ENCODE measurements at regions not wholly inside any gene's neighbourhood (a gene's known extent, or its start where the extent isn't known, plus 50 kb on each side); places are given as distances from the start of the nearest gene placed in this dataset.

GRCh38 chr20:48266571-48266970 is 481.3 kb upstream of the SULF2 start:
- ATAC-seq, result no peak
- H3K27me3 Mint-ChIP-seq, result no peaks in the 10 kb centered on the region
- no peaks in the 10 kb centered on the region for H3K4me1 Mint-ChIP-seq
- H3K27ac Mint-ChIP-seq, result no peak overlapping the region
- H3K9me3 Mint-ChIP-seq, result no peaks in the 10 kb centered on the region
- no peak for DNase-seq
- no peaks in the 10 kb centered on the region for H3K36me3 Mint-ChIP-seq (ENCODE audit: low read depth)
- H3K4me3 Mint-ChIP-seq, result no peak overlapping the region

DNA sequence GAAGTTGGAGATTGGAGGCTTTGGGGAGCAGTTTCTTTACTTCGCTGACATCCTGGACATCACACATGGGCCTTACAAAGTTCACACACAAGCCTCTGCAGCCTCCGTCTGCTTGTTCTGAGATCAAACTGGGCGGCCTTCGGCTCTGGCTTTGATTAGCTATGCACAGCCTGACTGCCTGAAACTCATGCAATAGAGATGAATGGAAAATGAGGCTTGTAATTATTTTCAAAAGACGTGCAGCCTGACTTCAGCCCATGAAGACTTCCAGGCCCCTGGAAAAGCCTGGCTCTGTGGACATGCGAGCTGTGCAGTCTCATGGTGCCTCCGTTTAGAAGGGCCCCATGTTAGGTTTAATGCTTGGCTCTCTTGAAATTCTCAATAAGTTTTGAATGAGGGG is 480.5 kb upstream of the SULF2 start:
- no peak overlapping the region for H3K27ac Mint-ChIP-seq
- H3K36me3 Mint-ChIP-seq (ENCODE audit: low read depth), result no peaks in the 10 kb centered on the region
- no peaks in the 10 kb centered on the region for H3K27me3 Mint-ChIP-seq

GRCh38 chr20:48262955-48263354 is 477.7 kb upstream of the SULF2 start:
- ATAC-seq (no peak), DNase-seq (no peak)
- no peaks in the 10 kb centered on the region for H3K9me3 Mint-ChIP-seq
- H3K4me3 Mint-ChIP-seq, result no peak overlapping the region
- H3K27ac Mint-ChIP-seq, result no peak overlapping the region
- no peaks in the 10 kb centered on the region for H3K27me3 Mint-ChIP-seq
- no peaks in the 10 kb centered on the region for H3K4me1 Mint-ChIP-seq
- no peaks in the 10 kb centered on the region for H3K36me3 Mint-ChIP-seq (ENCODE audit: low read depth)

More for the DNA sequence above, 480.5 kb upstream of the SULF2 start:
- H3K4me1 Mint-ChIP-seq, result no peaks in the 10 kb centered on the region
- ATAC-seq, result no peak
- H3K4me3 Mint-ChIP-seq, result no peak overlapping the region
- no peaks in the 10 kb centered on the region for H3K9me3 Mint-ChIP-seq
- DNase-seq, result no peak

DNA sequence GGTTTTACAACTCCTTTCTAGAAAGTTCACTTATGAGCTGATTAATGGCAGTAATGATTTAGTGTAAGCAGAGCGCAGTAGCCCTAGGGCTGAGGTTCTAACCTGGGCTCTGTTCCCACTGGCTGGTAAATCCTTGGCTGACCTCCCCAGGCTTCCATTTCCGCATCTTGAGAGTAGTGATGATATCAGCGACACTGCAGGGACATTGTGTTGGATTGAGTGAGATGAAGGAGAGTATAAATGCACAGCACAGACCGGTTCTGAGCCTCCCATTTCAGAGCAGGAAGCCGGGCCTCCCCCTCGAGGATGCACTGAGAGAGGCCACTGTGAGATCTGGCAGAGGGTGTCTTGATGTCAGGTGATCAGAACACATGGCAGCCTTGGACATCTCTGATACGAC is 477.2 kb upstream of the SULF2 start:
- Mint-ChIP-seq H3K4me3 (no peak overlapping the region), H3K27ac (no peak overlapping the region), H3K27me3 (no peaks in the 10 kb centered on the region), H3K36me3 (ENCODE audit: low read depth) (no peaks in the 10 kb centered on the region), H3K9me3 (no peaks in the 10 kb centered on the region), H3K4me1 (no peaks in the 10 kb centered on the region)
- DNase-seq (no peak), ATAC-seq (no peak)

GRCh38 chr20:48261398-48261910 is 476.2 kb upstream of the SULF2 start:
- no peak for DNase-seq
- H3K36me3 Mint-ChIP-seq (ENCODE audit: low read depth), result no peaks in the 10 kb centered on the region
- H3K4me3 Mint-ChIP-seq, result no peak overlapping the region
- H3K9me3 Mint-ChIP-seq, result no peaks in the 10 kb centered on the region
- no peaks in the 10 kb centered on the region for H3K27me3 Mint-ChIP-seq
- ATAC-seq, result no peak
- H3K4me1 Mint-ChIP-seq, result no peaks in the 10 kb centered on the region
- no peak overlapping the region for H3K27ac Mint-ChIP-seq

- Mint-ChIP-seq H3K27me3 (no peaks in the 10 kb centered on the region), H3K27ac (no peak overlapping the region), H3K9me3 (peaks cover 5% of the 10 kb centered on the region), H3K36me3 (ENCODE audit: low read depth) (no peaks in the 10 kb centered on the region), H3K4me3 (no peak overlapping the region), H3K4me1 (no peaks in the 10 kb centered on the region)
- ATAC-seq, result no peak
- DNase-seq, result no peak
Observed at GRCh38 chr20:48260129-48260756, 475.0 kb upstream of the SULF2 start.

- Mint-ChIP-seq H3K36me3 (ENCODE audit: low read depth) (no peaks in the 10 kb centered on the region), H3K27me3 (no peaks in the 10 kb centered on the region), H3K4me3 (no peak overlapping the region), H3K4me1 (no peaks in the 10 kb centered on the region), H3K9me3 (peaks cover 5% of the 10 kb centered on the region), H3K27ac (no peak overlapping the region)
- no peak for ATAC-seq
- no peak for DNase-seq
Observed at GRCh38 chr20:48259456-48259855, 474.2 kb upstream of the SULF2 start.

DNA sequence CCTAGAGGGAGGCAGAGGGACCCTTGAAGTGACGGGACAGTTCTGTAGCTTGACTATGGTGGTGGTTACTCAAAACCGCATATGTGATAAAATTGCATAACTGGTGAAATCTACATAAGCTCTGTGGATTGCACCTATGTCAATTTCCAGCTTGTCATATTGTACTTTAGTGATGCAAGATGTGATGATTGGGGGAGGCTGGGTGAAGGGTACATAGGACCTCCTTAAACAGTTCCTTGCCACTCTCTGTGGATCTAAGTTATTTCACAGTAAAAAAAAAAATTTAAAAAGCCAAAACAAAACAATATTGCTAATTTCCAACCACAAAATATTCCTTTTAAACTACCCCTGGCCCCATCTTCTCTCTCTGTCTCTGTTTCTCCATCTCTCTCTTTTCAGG is 472.6 kb upstream of the SULF2 start:
- H3K4me3 Mint-ChIP-seq, result no peak overlapping the region
- no peak overlapping the region for H3K27ac Mint-ChIP-seq
- ATAC-seq, result no peak
- H3K36me3 Mint-ChIP-seq (ENCODE audit: low read depth), result no peaks in the 10 kb centered on the region
- peaks cover 6% of the 10 kb centered on the region for H3K27me3 Mint-ChIP-seq
- no peak for DNase-seq
- peaks cover 5% of the 10 kb centered on the region for H3K9me3 Mint-ChIP-seq
- H3K4me1 Mint-ChIP-seq, result no peaks in the 10 kb centered on the region

DNA sequence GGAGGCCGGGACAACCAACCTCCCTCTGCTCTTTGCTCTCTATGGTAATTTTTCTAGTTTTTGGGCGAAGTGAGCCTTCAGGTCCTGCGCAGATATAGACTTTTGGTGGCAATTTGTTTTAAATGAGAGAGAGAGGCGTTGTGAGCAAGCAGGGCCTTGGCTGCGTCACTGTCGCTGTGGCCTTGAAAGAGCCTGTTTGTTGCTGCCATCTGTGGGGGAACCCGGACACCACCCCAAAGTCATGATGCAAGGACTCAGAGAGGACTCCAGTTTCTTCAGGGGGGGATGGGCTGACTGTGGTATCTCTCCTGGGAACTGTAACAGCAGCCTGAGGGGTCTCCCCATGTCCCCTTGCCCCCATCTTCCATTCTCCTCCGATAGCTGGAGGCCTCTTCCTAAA is 462.7 kb upstream of the SULF2 start:
- ATAC-seq, result no peak
- Mint-ChIP-seq H3K9me3 (no peaks in the 10 kb centered on the region), H3K36me3 (ENCODE audit: low read depth) (no peaks in the 10 kb centered on the region), H3K4me1 (no peaks in the 10 kb centered on the region), H3K27me3 (peaks cover 4% of the 10 kb centered on the region), H3K27ac (no peak overlapping the region), H3K4me3 (no peak overlapping the region)
- DNase-seq, result no peak

DNA sequence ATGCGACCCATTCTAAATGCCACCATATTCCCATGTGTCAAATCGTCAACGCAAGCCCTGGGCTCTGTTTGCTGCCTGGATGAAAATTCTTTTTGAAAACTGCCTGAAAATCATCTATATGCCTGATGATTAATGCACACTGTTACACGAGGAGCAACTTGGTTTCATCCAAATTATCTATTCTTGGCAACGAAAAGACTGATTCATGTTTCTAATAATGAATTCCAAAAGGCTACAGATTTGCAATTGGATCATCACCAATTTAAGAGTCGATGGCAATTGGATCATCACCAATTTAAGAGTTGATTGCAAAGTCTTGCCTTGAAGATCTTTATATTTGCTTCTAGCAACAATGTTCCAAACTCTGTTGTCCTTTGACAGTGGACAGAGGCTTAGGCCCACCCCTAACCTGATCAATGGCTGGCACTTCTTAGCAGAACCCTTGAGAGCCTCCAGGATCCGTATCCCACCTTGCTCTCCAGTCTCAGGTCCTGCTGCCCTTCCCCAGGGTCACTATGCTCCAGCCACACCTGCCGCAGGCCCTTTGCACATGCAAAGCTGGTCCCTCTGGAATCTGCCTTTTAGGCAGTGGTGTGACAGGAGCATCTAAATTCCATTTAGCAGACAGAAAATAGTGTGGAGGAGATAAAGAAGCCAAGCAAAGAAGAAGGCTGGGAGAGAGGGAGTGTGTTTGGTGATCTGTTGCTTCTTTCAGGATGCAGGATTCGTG is 460.9 kb upstream of the SULF2 start:
- H3K36me3 Mint-ChIP-seq (ENCODE audit: low read depth), result no peaks in the 10 kb centered on the region
- H3K27ac Mint-ChIP-seq, result no peak overlapping the region
- ATAC-seq (no peak), DNase-seq (no peak)
- H3K9me3 Mint-ChIP-seq, result no peaks in the 10 kb centered on the region
- H3K27me3 Mint-ChIP-seq, result no peaks in the 10 kb centered on the region
- H3K4me3 Mint-ChIP-seq, result no peak overlapping the region
- H3K4me1 Mint-ChIP-seq, result no peaks in the 10 kb centered on the region

GRCh38 chr20:48242623-48243022 is 457.3 kb upstream of the SULF2 start:
- DNase-seq (no peak), ATAC-seq (no peak)
- Mint-ChIP-seq H3K9me3 (no peaks in the 10 kb centered on the region), H3K4me1 (no peaks in the 10 kb centered on the region), H3K4me3 (no peak overlapping the region), H3K27me3 (peaks cover 5% of the 10 kb centered on the region), H3K27ac (no peak overlapping the region), H3K36me3 (ENCODE audit: low read depth) (no peaks in the 10 kb centered on the region)

- Mint-ChIP-seq H3K9me3 (no peaks in the 10 kb centered on the region), H3K4me3 (no peak overlapping the region), H3K27ac (no peak overlapping the region), H3K36me3 (ENCODE audit: low read depth) (no peaks in the 10 kb centered on the region), H3K27me3 (peaks cover 5% of the 10 kb centered on the region), H3K4me1 (no peaks in the 10 kb centered on the region)
- ATAC-seq (no peak), DNase-seq (no peak)
Observed at GRCh38 chr20:48241482-48241881, 456.2 kb upstream of the SULF2 start.

- no peaks in the 10 kb centered on the region for H3K4me1 Mint-ChIP-seq
- DNase-seq (no peak), ATAC-seq (no peak)
- H3K27ac Mint-ChIP-seq, result no peak overlapping the region
- peaks cover 5% of the 10 kb centered on the region for H3K27me3 Mint-ChIP-seq
- H3K9me3 Mint-ChIP-seq, result no peaks in the 10 kb centered on the region
- H3K4me3 Mint-ChIP-seq, result no peak overlapping the region
- no peaks in the 10 kb centered on the region for H3K36me3 Mint-ChIP-seq (ENCODE audit: low read depth)
Observed at GRCh38 chr20:48238781-48239180, 453.5 kb upstream of the SULF2 start.

DNA sequence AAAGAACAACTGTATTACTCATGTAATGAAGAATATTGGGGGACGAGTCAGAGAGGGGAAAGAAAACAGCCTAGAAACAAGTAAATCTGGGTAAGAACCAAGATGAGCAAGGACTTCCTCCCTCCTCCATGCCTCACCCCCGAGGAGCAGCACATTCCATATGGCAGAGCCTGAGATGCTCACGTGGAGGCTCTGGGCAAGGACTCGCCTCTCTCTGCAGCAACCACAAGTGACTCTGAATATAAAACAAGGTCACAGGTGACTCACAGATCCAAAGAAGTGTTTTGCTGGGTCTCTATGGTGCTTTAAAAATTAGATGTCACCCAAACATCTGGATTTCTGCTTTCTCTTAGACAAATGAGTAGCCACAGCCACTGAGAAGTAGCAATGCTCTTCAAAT is 453.0 kb upstream of the SULF2 start:
- Mint-ChIP-seq H3K9me3 (no peaks in the 10 kb centered on the region), H3K27me3 (peaks cover 5% of the 10 kb centered on the region), H3K36me3 (ENCODE audit: low read depth) (no peaks in the 10 kb centered on the region), H3K4me1 (no peaks in the 10 kb centered on the region), H3K27ac (peak overlapping the region; percentile 37), H3K4me3 (no peak overlapping the region)
- DNase-seq, result no peak
- ATAC-seq, result no peak
